GM18517 (cell line): ENCODE measurements at regions not wholly inside any gene's neighbourhood (a gene's known extent, or its start where the extent isn't known, plus 50 kb on each side); places are given as distances from the start of the nearest gene placed in this dataset.
"Not testable (repeated sequence)": the region's sequence is repeated elsewhere in the genome, so short reads cannot be mapped to it uniquely, and the experiment has no call there.

ENCODE experiments used
- ATAC-seq: cut with Tn5 transposase; IDR thresholded peaks from one replicate; pipeline ENCODE4 v1.9.1; 2021; ENCODE audit warnings: mild to moderate bottlenecking, moderate library complexity; ENCODE audit not compliant: unreplicated experiment

GRCh38 chr20:25852968-25853717 is 156.5 kb upstream of the ZNF337 start:
- ATAC-seq: peak; percentile 29

- ATAC-seq: not testable (repeated sequence)
These were observed 153.5 kb upstream of the ZNF337 start for GRCh38 chr20:25850133-25850532.

GRCh38 chr20:25848222-25848621 is 151.6 kb upstream of the ZNF337 start:
- ATAC-seq: no peak

GRCh38 chr20:25844640-25845039 is 148.0 kb upstream of the ZNF337 start:
- ATAC-seq: not testable (repeated sequence)

- not testable (repeated sequence) for ATAC-seq
These were observed 116.9 kb upstream of the ZNF337 start for GRCh38 chr20:25813511-25813910.

GRCh38 chr20:25798174-25798993 is 101.7 kb upstream of the ZNF337 start:
- ATAC-seq: not testable (repeated sequence)

- ATAC-seq: not testable (repeated sequence)
These were observed 100.4 kb upstream of the ZNF337 start for GRCh38 chr20:25797062-25797461.

GRCh38 chr20:25777241-25777640 is 80.6 kb upstream of the ZNF337 start:
- ATAC-seq: not testable (repeated sequence)

GRCh38 chr20:25774711-25775110 is 78.1 kb upstream of the ZNF337 start:
- ATAC-seq: not testable (repeated sequence)

GRCh38 chr20:25774203-25774602 is 77.5 kb upstream of the ZNF337 start:
- not testable (repeated sequence) for ATAC-seq

GRCh38 chr20:25772437-25772836 is 75.8 kb upstream of the ZNF337 start:
- ATAC-seq: not testable (repeated sequence)

- ATAC-seq: not testable (repeated sequence)
These were observed 75.2 kb upstream of the ZNF337 start for GRCh38 chr20:25771818-25772217.

- no peak for ATAC-seq
These were observed 64.9 kb upstream of the ZNF337 start for GRCh38 chr20:25761596-25761995.

GRCh38 chr20:25761046-25761445 is 64.4 kb upstream of the ZNF337 start:
- not testable (repeated sequence) for ATAC-seq

GRCh38 chr20:25750765-25751696 is 54.4 kb upstream of the ZNF337 start:
- peak; percentile 71 for ATAC-seq

GRCh38 chr20:25750220-25750764 is 53.6 kb upstream of the ZNF337 start:
- ATAC-seq: no peak

- no peak for ATAC-seq
These were observed 53.0 kb upstream of the ZNF337 start for GRCh38 chr20:25749649-25750048.
